GM19397 (cell line): ENCODE measurements at regions not wholly inside any gene's neighbourhood (a gene's known extent, or its start where the extent isn't known, plus 50 kb on each side); places are given as distances from the start of the nearest gene placed in this dataset.

ENCODE experiments used
- ATAC-seq: cut with Tn5 transposase; IDR thresholded peaks from one replicate; pipeline ENCODE4 v1.9.1; 2021; ENCODE audit warnings: mild to moderate bottlenecking, moderate library complexity; ENCODE audit not compliant: unreplicated experiment

GRCh38 chr12:96131230-96131788, 62.9 kb upstream of the ELK3 start:
- ATAC-seq, result no peak

GRCh38 chr12:96132819-96133218, 61.4 kb upstream of the ELK3 start:
- no peak for ATAC-seq

- ATAC-seq, result no peak
Measured at GRCh38 chr12:96134200-96134599, 60.0 kb upstream of the ELK3 start.

GRCh38 chr12:96136161-96136560, 58.0 kb upstream of the ELK3 start:
- ATAC-seq, result no peak

GRCh38 chr12:96136725-96137378, 57.3 kb upstream of the ELK3 start:
- no peak for ATAC-seq

- ATAC-seq, result no peak
Measured at GRCh38 chr12:96140174-96140573, 54.0 kb upstream of the ELK3 start.

- no peak for ATAC-seq
Measured at GRCh38 chr12:96141216-96141912, 52.8 kb upstream of the ELK3 start.

- ATAC-seq, result no peak
Measured at GRCh38 chr12:96143392-96143791, 50.8 kb upstream of the ELK3 start.

GRCh38 chr12:96143827-96144565, 50.2 kb upstream of the ELK3 start:
- ATAC-seq, result no peak
